Chondrocyte (in vitro differentiated cells): ENCODE measurements at regions not wholly inside any gene's neighbourhood (a gene's known extent, or its start where the extent isn't known, plus 50 kb on each side); places are given as distances from the start of the nearest gene placed in this dataset.

Experiments
- DNase-seq: peaks from one replicate; pipeline ENCODE4 v3.0.0; 2021; ENCODE audit warnings: mixed read lengths, low spot score
- H3K27ac Mint-ChIP-seq: one replicate; pipeline ENCODE4 v1.8.0; 2021; ENCODE audit warnings: mild to moderate bottlenecking, moderate library complexity, mixed read lengths; ENCODE audit not compliant: unreplicated experiment
- H3K27me3 Mint-ChIP-seq: 2 replicates; pipeline ENCODE4 v1.8.0; 2021; ENCODE audit warnings: low read depth, mixed read lengths
- H3K36me3 Mint-ChIP-seq: 2 replicates; pipeline ENCODE4 v1.8.0; 2021; ENCODE audit warnings: low read depth, mixed read lengths
- H3K4me1 Mint-ChIP-seq: 2 replicates; pipeline ENCODE4 v1.8.0; 2021; ENCODE audit warnings: low read depth, mild to moderate bottlenecking, mixed read lengths
- H3K4me3 Mint-ChIP-seq: one replicate; pipeline ENCODE4 v1.8.0; 2021; ENCODE audit warnings: mild to moderate bottlenecking, moderate library complexity, mixed read lengths; ENCODE audit not compliant: unreplicated experiment
- H3K9me3 Mint-ChIP-seq: 2 replicates; pipeline ENCODE4 v1.8.0; 2021; ENCODE audit warnings: low read depth, mixed read lengths
- TF ChIP-seq, protein P1 (sequence below): fragments of 200-600 bp; sonication (generic); IDR thresholded peaks from 2 replicates; pipeline ENCODE4 v1.5.0; 2021; ENCODE audit warnings: antibody characterized with exemption, mild to moderate bottlenecking, moderate library complexity

DNA sequence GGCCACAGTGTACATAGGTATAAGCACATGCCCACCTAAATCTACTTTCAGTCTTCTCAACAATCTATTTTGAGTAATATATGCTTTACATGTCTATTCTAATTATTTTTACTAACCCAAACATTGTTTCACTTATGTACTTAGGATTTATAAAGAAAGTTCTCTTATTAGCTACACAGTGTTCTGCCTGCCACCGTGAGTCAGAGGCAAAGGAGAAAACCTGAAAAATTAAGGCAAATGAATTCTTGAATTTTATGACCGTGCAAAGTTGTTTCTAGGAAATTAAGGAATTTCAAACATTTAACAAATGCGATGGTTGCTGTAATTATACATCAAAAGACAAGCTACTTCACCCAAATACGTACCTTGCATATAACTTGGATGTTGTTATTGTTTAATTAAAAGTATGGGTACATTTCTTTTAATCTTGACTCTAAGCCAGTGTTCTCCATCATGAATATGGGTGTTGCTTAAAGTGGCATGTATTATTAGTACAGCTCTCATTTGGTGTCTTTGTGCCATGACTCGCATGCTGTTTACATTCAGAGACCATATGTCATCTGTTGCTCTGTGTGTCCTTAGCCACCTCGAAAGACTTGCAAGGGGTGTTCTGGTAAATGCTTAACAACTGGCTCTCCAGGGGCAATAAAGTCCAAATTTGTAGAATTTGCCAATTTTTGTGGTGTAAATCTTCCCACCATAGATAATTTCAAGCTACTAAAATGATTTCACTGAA lies 154.3 kb upstream of the FN1 start:
- H3K27ac Mint-ChIP-seq, result no peak overlapping the region
- no peaks in the 10 kb centered on the region for H3K36me3 Mint-ChIP-seq
- no peaks in the 10 kb centered on the region for H3K27me3 Mint-ChIP-seq
- no peaks in the 10 kb centered on the region for H3K9me3 Mint-ChIP-seq
- TF ChIP-seq, protein P1, sequence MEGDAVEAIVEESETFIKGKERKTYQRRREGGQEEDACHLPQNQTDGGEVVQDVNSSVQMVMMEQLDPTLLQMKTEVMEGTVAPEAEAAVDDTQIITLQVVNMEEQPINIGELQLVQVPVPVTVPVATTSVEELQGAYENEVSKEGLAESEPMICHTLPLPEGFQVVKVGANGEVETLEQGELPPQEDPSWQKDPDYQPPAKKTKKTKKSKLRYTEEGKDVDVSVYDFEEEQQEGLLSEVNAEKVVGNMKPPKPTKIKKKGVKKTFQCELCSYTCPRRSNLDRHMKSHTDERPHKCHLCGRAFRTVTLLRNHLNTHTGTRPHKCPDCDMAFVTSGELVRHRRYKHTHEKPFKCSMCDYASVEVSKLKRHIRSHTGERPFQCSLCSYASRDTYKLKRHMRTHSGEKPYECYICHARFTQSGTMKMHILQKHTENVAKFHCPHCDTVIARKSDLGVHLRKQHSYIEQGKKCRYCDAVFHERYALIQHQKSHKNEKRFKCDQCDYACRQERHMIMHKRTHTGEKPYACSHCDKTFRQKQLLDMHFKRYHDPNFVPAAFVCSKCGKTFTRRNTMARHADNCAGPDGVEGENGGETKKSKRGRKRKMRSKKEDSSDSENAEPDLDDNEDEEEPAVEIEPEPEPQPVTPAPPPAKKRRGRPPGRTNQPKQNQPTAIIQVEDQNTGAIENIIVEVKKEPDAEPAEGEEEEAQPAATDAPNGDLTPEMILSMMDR, result no peak
- H3K4me3 Mint-ChIP-seq, result no peak overlapping the region
- H3K4me1 Mint-ChIP-seq, result peaks cover 18% of the 10 kb centered on the region
- no peak for DNase-seq

DNA sequence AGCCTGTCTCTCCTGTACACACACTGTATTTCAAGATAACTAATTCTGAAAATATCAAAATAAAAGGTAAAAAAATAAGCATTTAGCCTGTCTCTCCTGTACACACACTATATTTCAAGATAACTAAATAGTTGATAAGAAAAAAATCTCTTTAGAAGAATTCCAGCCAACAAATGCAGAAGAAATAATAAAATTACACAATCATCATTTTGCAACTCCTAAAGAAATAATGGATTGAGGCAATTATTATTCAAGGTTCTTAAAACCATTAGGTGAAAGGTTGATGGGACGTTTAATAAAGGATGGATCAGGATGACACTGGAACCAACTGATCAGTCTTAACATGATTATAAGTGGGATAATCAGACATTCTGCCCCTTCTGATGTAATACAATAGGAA lies 148.0 kb upstream of the FN1 start:
- Mint-ChIP-seq H3K4me3 (no peak overlapping the region), H3K27ac (no peak overlapping the region), H3K9me3 (no peaks in the 10 kb centered on the region), H3K4me1 (peaks cover 20% of the 10 kb centered on the region), H3K36me3 (peaks cover 1% of the 10 kb centered on the region), H3K27me3 (no peaks in the 10 kb centered on the region)
- TF ChIP-seq, protein P1, result no peak
- DNase-seq, result no peak

DNA sequence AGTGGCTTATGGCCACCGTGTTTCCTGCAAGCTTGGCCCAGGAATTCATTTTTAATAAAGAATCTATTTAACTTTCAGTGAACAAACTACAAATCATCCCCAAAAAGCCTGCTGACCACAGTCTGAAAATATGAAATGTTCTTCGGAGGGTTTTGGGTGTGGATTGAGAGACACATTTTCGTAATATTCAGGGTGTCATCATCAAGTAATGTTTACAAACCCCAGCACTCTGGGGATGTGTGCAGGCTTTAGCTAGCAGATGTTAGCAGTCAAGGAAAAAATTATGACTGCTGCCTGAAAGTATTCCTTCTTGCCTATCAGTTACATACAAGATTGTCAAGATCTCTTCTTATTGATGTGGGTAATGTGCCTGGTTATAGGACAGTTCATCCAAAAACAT lies 143.9 kb upstream of the FN1 start:
- H3K9me3 Mint-ChIP-seq, result peaks cover 2% of the 10 kb centered on the region
- DNase-seq, result no peak

DNA sequence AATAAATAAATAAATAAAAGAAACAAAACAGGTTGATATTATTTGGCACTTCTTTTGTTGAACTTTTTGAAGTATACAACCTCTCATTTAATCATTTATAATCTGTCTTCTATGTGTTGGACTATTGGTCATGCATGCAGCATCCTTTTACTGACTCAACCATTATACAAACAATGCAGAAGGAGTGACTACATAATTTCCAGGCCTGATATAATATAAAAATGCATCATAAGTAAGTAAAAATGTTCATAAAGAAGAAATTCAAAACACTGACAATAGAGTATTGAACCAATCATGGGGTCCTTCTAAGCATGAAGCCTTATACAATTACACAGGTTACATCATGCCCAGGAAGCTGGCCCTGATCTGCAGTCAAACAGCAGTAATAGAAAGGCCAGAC lies 141.5 kb upstream of the FN1 start:
- peaks cover 30% of the 10 kb centered on the region for H3K4me1 Mint-ChIP-seq
- no peak overlapping the region for H3K4me3 Mint-ChIP-seq
- peaks cover 2% of the 10 kb centered on the region for H3K9me3 Mint-ChIP-seq
- H3K27ac Mint-ChIP-seq, result no peak overlapping the region
- H3K27me3 Mint-ChIP-seq, result no peaks in the 10 kb centered on the region
- no peak for DNase-seq
- TF ChIP-seq, protein P1, result no peak
- peaks cover 1% of the 10 kb centered on the region for H3K36me3 Mint-ChIP-seq

More for the DNA sequence above, 143.9 kb upstream of the FN1 start:
- Mint-ChIP-seq H3K4me3 (no peak overlapping the region), H3K4me1 (peaks cover 27% of the 10 kb centered on the region), H3K27ac (peak overlapping the region; percentile 89), H3K36me3 (peaks cover 1% of the 10 kb centered on the region), H3K27me3 (no peaks in the 10 kb centered on the region)
- TF ChIP-seq, protein P1, result no peak

DNA sequence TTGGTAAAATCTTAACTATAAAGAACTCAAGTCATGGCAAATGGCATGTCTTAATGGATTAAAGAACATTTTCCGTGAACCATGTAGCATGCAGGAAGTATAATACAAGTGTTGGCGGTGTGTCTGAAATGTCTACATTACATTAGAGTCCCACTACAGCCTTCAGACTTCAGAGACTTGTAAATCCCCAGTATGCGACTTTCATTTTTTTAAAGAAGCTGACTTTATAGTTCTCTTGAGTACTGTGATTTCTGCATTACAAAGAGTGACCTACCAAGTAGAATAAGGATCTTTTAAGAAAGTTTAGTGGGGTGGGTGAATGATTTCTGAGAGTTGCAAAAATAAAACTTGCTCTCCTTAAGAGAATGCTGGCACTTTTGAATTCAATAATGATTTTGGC lies 140.7 kb upstream of the FN1 start:
- no peak for DNase-seq
- H3K27me3 Mint-ChIP-seq, result no peaks in the 10 kb centered on the region
- H3K4me3 Mint-ChIP-seq, result no peak overlapping the region
- H3K36me3 Mint-ChIP-seq, result peaks cover 1% of the 10 kb centered on the region
- H3K4me1 Mint-ChIP-seq, result peaks cover 37% of the 10 kb centered on the region
- no peak overlapping the region for H3K27ac Mint-ChIP-seq
- TF ChIP-seq, protein P1, result no peak
- peaks cover 2% of the 10 kb centered on the region for H3K9me3 Mint-ChIP-seq
